NCI-H2196 treated with DMSO at 0.1 percent for 48 hours (cell line): ENCODE measurements at regions not wholly inside any gene's neighbourhood (a gene's known extent, or its start where the extent isn't known, plus 50 kb on each side); places are given as distances from the start of the nearest gene placed in this dataset.
A peak's percentile ranks its signal among the peaks of the same experiment; 100 is the strongest.
"Not testable (repeated sequence)": the region's sequence is repeated elsewhere in the genome, so short reads cannot be mapped to it uniquely, and the experiment has no call there.

ENCODE experiments used
- DNase-seq: peaks from one replicate; lab custom pipeline; 2025; ENCODE audit not compliant: unreplicated experiment; lab: John Stamatoyannopoulos, UW

GRCh38 chr11:36775756-36776155, 177.7 kb upstream of the RAG2 start:
- no peak for DNase-seq

GRCh38 chr11:36775130-36775529, 177.1 kb upstream of the RAG2 start:
- DNase-seq, result no peak

- no peak for DNase-seq
Measured at GRCh38 chr11:36774603-36775002, 176.6 kb upstream of the RAG2 start.

GRCh38 chr11:36763187-36763586, 165.2 kb upstream of the RAG2 start:
- DNase-seq, result no peak

- no peak for DNase-seq
Measured at GRCh38 chr11:36757075-36757474, 159.0 kb upstream of the RAG2 start.

GRCh38 chr11:36753960-36754359, 155.9 kb upstream of the RAG2 start:
- DNase-seq, result no peak

GRCh38 chr11:36751996-36752395, 154.0 kb upstream of the RAG2 start:
- DNase-seq, result no peak

- DNase-seq, result no peak
Measured at GRCh38 chr11:36751335-36751781, 153.3 kb upstream of the RAG2 start.

GRCh38 chr11:36750349-36750748, 152.3 kb upstream of the RAG2 start:
- no peak for DNase-seq

GRCh38 chr11:36748836-36749235, 150.8 kb upstream of the RAG2 start:
- DNase-seq, result no peak

GRCh38 chr11:36746886-36747710, 149.1 kb upstream of the RAG2 start:
- peak; percentile 47 for DNase-seq

GRCh38 chr11:36744375-36745168, 146.5 kb upstream of the RAG2 start:
- DNase-seq, result no peak

- no peak for DNase-seq
Measured at GRCh38 chr11:36743039-36743438, 145.0 kb upstream of the RAG2 start.

- DNase-seq, result no peak
Measured at GRCh38 chr11:36741515-36741914, 143.5 kb upstream of the RAG2 start.

- DNase-seq, result no peak
Measured at GRCh38 chr11:36738292-36738861, 140.3 kb upstream of the RAG2 start.

- DNase-seq, result no peak
Measured at GRCh38 chr11:36736103-36736502, 138.1 kb upstream of the RAG2 start.

- DNase-seq, result not testable (repeated sequence)
Measured at GRCh38 chr11:36733721-36734120, 135.7 kb upstream of the RAG2 start.

GRCh38 chr11:36730761-36731160, 132.7 kb upstream of the RAG2 start:
- no peak for DNase-seq

- DNase-seq, result no peak
Measured at GRCh38 chr11:36729825-36730224, 131.8 kb upstream of the RAG2 start.

GRCh38 chr11:36726420-36726819, 128.4 kb upstream of the RAG2 start:
- DNase-seq, result no peak

GRCh38 chr11:36724742-36725385, 126.8 kb upstream of the RAG2 start:
- no peak for DNase-seq
